ENCODE measurements at regions not wholly inside any gene's neighbourhood (a gene's known extent, or its start where the extent isn't known, plus 50 kb on each side); places are given as distances from the start of the nearest gene placed in this dataset.
"Not testable (repeated sequence)": the region's sequence is repeated elsewhere in the genome, so short reads cannot be mapped to it uniquely, and the experiment has no call there.

DNA sequence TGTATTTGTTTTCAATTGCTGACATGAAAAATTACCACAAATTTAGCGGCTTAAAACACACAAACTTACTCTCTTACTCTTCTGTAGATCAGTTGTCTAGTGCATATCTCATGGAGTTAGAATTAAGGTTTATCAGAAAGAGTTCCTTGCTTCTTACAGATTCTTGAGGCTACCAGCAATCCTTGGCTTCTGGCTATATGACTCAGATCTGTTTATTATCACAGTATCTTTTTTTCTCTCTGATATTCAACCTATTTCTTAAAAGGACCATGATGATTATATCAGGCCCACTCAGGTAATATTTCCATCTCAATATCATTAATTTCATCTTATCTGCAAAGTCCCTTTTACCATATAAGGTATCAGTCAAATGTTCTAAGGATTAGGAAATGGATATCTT, 263.5 kb upstream of the BCHE start:
- DNase-seq (ENCODE audit: low read depth, low spot score): no peak

DNA sequence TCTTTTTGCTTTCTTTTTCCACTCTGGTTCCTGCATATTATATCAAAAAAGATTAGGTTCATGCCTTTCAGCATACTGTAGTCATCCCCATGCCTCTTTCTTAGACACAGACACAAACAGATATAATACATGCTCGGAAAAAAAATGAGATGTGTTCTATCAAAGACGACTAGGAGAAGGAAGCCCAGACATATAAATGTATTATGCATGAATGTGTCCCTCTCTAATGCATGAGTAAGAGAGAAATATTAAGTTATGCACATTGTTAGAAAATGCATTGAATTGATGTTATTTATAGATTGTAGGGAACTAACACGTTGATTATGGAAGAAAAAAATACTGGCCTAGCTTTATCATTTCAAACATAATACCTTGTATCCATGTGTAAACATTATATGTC, 252.4 kb upstream of the BCHE start:
- no peak for DNase-seq (ENCODE audit: low read depth, low spot score)

DNA sequence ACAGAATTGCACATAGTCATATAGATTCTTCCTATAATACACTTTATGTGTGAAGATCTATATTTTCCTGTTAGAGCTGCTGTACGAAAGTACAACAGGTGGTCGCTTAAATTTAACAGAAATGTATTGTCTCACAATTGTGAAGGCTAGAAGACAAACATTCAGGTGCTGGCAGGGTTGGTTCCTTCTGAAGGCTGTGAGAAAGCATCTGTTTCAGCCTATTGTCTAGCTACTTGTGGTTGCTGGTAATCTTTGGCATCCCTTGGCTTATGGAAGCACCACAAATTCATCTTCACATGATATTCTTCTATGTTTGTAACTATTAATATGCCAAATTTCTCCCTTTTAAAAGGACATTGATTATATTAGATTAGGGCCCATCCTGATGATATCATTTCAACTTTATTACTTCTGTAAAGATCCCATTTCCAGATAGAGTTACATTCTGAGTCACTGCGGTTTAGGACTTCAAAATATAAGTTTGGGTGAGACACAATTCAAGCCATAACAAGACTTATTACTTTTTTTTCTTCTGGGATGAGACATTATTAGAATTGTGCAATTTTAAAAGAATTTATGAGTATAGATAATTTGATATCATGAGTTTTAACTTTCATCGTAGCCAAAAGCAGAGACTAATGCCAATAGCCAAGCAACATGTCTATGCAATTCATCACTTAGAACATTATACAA, 248.1 kb upstream of the BCHE start:
- DNase-seq (ENCODE audit: low read depth, low spot score): no peak

DNA sequence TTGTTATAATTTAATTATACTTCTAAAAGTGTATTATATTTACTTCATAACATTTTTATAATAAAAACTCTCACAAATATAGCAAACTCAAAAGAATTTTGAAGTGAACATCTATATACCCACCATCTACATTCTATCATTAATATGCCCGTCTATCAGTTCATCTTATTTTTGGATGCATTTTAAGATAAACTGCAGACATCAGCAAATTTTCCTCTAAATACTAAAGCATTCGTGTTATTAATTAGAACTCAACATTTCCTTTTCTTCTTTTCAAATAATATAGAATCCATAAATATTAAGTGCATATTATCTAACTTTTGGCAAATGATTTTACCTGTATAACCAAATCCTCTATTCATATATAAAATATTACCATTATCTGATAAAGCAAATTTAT, 242.9 kb upstream of the BCHE start:
- no peak for DNase-seq (ENCODE audit: low read depth, low spot score)

DNA sequence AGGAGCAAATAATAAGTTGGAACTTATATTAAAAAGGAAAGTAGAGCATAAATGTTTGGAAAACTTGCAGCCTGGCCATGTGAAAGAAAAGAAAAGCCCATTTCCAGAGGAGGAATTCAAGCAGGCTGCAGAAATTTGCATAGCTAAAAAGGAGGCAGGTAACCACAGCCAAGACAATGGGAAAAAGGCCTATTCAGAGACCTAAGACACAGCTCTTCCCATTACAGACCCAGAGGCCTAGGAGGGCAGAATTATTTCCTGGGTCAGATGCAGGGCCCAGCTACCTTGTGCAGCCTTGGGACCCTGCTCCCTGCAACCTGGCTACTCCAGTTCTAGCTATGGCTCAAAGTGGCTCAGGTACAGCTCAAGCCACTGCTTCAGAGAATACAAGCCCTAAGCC, 234.6 kb upstream of the BCHE start:
- no peak for DNase-seq (ENCODE audit: low read depth, low spot score)

DNA sequence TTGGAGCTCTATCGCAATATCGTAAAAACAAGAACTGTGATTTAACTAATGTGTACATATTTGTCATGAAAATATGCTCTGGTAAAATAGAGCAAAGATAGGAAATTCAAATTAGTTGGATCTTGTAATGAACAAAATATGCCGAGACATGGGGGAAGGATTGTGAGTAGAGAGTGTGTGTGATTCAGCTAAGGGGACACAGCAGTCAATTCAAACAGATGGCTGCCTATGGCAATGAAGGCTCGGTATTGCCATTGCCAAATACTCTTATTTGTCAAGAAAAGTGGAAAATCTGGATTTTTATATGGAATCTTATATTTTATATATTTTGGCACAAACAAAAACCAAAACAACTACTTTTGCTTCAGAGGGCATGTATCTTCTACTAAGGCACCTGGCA, 227.3 kb upstream of the BCHE start:
- no peak for DNase-seq (ENCODE audit: low read depth, low spot score)

DNA sequence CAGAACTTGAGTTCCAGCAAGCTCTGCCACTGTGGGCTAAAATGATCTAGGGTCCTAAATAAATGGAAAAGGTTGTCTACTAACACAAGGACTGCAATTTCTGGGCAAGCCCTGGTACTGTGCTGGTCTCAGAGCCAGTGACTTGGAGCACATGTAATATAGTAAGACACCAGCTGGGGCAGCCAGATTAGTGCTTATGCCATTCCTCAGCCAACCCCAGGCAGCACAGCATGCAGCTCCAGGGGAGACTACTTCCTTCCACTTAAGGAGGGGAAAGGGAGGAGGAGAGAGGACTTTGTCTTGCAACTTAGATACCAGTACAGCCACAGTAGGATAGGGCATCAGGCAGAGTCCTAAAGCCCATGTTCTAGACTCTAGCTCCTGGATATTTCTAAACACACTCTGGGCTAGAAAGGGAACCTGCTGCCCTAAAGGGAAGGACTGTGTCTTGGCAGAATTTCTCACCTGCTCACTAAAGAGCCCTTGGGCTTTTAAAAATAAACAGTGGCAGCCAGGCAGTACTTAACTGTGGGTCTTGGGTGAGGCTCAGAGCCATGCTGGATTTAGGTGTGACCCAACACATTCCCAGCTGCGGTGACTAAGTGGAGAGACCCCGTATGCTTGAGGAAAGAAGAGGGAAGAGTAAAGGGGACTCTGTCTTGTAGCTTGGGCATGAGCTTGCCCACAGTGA, 223.7 kb upstream of the BCHE start:
- peak; percentile 16 for DNase-seq (ENCODE audit: low read depth, low spot score)

DNA sequence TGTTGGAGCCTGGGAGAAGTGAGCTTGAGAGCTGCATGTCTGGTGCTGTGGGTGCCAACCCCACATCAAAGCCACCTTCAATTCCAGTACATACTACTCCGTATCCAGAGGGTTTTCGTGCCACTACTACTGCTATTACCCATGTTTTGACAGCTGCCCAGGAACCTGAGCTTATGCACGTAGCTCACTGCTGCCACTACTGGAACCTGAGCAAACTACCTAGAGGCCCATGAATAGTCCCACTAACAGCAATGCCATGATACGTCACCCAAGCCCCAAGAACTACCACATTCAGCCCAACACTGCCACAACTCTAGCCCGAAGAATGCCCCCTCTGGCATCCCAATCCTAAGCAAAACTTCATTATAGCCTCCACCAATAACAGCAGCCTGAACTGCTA, 215.2 kb upstream of the BCHE start:
- DNase-seq (ENCODE audit: low read depth, low spot score): no peak

DNA sequence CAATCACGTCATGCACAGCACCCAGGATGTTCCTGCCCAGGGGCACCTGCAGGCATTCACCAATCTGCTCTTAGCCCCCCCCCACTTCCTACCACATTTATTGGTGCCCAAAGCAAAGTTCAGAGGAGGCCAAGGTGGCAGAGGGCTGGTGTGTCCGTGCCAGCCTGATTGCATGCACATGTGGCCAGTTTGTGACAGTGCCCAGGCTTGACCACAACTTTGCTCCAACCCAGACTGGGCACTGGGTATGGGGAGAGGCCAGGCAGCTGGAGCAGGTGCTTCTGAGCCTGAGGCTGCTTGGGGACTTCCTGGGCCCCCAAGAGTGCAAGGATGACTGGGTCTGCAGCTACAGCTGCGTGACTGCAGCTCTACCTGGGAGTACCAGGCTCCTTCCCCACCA, 192.3 kb upstream of the BCHE start:
- no peak for DNase-seq (ENCODE audit: low read depth, low spot score)

DNA sequence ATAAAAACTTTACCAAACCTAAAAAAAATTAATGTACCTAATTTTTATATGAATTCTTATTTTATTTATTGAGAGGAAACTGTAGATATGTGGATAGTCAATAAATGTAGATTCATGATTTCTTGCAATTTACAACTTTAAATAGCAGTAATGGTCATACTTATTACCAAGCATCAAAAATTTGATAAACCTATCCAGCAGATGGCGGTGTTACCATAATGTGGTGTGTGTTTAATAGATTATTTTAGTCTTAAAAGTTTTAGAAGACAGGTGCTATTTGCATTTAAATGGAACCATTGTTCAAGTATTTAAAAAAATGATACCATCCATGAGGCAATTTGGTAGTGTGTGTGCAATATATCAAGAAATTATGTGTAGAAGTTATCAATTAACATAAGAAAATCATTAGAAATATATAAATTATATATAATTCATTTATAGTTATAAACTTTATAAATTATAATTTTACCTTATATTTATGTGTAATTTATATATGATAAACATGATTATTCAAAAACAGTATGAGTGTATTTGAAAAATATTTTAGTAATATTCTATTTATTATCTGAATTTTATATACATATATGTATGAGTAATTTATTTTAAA, 176.0 kb upstream of the BCHE start:
- DNase-seq (ENCODE audit: low read depth, low spot score): no peak

DNA sequence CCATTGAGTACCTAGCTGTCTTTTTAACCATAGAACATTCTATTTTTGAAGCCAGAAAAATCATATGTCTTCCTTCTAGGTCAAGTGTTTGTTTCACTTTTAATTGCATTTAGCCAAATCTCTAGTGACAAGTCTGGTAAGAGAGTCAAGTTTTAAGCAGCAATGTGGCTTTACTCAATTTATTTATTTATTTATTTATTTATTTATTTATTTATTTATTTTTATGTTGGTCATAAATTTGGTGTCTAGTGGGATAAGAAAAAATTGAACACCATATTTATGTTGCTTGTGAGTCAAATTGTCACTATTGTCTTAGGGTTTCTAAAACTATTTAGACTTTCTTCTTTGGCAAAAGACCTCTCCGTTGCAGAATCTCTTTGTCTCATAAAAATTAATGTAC, 174.5 kb upstream of the BCHE start:
- DNase-seq (ENCODE audit: low read depth, low spot score): no peak

DNA sequence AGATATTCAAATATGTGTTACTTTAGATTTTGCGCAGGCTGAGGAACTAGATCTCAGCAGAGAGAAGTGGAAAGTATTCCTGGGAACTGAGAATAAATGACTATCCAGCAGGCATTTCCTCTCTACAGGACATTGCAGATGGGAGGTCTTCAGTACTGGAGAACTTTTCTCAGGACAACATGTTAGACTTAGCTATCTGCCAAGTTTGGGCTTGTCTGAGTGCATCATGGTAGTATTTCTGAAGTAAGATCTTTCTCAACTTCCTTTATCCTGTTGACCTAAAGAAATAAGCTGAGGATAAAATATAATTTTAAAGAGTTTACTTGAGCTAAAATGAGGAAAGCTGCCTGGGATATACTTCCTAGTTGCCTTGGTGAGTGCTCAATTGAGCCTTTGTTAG, 167.9 kb upstream of the BCHE start:
- DNase-seq (ENCODE audit: low read depth, low spot score): no peak

DNA sequence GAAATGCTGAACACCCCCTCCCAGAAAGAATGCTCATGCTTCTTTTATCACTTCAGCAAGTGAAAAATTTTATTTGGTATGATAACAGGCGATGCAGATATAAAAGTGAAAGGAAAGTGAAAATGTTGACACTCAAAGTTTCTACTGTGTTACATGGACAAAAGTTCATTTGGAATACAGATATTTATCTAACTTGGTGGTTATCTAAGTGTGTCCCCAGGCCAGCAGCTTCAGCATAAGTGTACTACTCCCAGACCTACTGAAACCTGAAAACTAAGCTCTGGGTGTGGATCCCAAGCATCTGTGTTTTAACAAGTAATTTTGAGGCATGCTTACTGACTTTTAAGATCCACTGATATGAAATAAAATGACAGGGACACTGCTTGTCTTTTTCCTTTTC, 157.1 kb upstream of the BCHE start:
- no peak for DNase-seq (ENCODE audit: low read depth, low spot score)

DNA sequence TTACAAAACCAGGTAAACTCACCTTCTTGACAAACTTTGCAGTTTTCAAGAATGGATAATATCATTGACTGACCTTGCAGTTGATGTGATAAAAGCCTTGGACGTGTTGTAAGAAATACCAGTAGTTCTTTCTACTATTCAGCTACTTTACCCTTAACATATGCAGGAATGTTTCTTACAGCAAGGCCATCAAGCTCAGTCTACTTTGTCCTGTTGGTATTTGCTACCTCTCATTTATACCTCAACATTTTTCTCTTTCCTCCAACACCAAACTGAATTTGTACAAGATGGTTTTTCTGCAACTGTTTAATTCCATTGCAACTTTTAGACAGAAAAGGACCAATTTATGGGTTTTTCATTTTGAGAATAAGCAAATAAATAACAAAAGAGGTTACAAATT, 147.4 kb upstream of the BCHE start:
- no peak for DNase-seq (ENCODE audit: low read depth, low spot score)

DNA sequence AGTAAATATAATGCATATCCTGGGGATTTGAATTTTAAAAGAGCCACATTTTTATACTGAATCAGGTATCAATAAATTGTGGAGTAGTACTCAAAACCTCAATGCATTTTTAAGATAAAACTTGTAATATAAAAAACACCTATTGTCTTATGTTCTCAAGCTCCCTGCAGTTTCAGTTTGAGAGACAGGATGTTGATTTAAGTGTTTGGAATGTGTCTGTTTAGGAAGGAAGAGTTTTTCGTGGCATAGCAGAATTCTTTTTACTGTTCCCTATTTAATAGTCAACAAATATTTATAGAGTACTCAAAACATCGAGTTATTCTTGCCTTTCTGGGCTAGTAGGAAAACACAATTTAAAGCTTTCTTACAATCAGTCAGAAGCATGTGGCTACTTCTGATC, 146.1 kb upstream of the BCHE start:
- DNase-seq (ENCODE audit: low read depth, low spot score): no peak

DNA sequence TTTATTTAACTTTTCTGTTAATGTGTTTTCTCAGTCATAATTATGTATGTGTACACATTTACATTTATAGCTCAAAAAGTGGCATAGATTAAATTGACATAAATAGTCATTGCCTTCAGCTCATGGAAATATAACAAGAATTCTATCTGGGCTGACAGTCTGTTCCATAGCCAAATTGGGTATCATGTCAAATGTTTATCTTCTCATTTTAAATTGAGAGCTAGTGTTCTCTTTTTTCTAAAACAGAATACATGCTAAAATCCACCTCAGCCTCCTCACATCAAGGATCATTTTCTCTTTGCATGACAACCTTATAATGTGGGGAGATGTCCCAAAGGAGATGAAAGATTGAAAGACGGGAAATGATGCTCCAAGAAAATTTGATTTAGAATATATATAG, 144.1 kb upstream of the BCHE start:
- DNase-seq (ENCODE audit: low read depth, low spot score): no peak

DNA sequence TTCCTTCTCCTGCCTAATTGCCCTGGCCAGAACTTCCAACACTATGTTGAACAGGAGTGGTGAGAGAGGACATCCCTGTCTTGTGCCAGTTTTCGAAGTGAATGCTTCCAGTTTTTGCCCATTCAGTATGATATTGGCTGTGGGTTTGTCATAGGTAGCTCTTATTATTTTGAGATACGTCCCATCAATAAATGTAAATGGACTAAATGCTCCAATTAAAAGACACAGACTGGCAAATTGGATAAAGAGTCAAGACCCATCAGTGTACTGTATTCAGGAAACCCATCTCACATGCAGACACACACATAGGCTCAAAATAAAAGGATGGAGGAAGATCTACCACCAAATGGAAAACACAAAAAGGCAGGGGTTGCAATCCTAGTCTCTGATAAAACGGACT, 123.6 kb upstream of the BCHE start:
- not testable (repeated sequence) for DNase-seq (ENCODE audit: low read depth, low spot score)

DNA sequence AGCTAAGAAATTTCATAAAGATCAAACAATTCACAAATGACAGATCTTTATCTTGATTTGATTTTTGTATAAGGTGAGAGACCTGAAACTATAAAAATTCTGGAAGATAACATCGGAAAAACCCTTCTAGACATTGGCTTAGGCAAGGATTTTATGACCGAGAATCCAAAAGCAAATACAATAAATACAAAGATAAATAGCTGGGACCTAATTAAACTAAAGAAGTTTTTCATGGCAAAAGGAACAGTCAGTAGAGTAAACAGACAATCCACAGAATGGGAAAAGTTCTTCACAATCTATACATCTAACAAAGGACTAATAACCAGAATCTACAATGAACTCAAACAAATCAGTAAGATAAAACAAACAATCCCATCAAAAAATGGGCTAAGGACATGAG, 116.9 kb upstream of the BCHE start:
- no peak for DNase-seq (ENCODE audit: low read depth, low spot score)

DNA sequence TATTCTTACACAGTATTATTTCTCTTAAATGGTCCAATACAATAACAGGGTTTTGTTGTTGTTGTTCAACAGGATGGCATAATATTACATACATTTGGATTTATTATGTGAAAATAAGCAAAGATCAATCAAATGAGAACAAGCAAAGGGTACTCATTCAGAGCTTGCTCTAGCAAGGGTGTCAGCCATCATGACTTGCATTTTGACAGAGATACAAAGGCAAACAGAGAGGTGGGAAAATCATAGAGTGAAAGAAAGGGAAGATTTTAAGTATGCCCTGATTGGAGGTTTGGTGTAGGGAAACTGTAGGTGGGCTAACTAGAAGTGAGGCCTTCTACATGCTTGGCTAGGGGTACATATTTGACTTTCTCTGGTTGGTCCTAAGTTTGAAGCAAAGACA, 109.1 kb upstream of the BCHE start:
- no peak for DNase-seq (ENCODE audit: low read depth, low spot score)

DNA sequence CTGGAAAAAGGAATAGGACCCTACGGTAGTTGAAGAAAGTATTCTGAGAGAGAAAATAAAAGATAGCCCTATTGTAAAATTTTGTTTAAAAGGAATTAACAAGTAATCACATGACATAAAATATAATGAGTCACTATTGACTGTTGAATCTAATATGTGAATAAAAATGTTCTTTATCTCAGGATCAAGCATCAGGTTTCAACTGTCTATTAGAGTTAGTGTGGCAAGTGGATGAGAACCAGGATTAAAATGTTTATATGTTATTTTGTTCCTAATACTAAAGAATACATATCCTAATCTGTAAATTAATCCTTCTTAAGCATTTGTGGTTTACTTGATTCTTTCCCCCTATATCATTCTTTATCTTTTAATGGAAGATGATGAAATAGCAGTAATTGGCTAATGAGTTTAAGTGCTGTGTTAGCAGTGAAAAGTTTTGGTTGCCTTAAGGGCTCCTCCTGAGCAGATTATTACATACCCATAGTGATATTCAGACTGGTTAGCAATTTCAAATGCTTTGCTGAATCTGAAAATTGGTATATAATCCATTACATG, 101.8 kb upstream of the BCHE start:
- no peak for DNase-seq (ENCODE audit: low read depth, low spot score)

DNA sequence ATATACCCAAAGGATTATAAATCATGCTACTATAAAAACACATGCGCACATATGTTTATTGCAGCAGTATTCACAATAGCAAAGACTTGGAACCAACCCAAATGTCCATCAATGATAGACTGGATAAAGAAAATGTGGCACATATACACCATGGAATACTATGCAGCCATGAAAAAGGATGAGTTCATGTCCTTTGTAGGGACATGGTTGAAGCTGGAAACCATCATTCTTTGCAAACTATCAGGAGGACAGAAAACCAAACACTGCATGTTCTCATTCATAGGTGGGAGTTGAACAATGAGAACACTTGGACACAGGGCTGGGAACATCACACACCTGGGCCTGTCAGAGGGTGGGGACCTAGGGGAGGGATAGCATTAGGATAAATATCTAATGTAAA, 98.9 kb upstream of the BCHE start:
- DNase-seq (ENCODE audit: low read depth, low spot score): not testable (repeated sequence)

DNA sequence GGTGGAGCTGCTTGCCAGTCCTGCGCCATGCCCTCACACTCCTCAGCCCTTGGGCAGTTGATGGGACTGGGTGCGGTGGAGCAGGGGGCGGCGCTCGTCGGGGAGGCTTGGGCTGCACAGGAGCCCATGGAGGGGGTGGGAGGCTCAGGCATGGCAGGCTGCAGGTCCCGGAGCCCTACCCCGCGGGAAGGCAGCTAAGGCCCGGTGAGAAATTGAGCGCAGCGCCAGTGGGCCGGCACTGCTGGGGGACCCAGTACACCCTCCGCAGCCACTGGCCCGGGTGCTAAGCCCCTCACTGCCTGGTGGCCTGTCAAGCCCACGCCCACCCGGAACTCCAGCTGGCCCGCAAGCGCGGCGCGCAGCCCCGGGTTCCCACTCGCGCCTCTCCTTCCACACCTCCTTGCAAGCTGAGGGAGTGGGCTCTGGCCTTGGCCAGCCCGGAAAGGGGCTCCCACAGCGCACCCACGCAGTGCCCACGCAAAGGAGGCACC, 87.1 kb upstream of the BCHE start:
- not testable (repeated sequence) for DNase-seq (ENCODE audit: low read depth, low spot score)

DNA sequence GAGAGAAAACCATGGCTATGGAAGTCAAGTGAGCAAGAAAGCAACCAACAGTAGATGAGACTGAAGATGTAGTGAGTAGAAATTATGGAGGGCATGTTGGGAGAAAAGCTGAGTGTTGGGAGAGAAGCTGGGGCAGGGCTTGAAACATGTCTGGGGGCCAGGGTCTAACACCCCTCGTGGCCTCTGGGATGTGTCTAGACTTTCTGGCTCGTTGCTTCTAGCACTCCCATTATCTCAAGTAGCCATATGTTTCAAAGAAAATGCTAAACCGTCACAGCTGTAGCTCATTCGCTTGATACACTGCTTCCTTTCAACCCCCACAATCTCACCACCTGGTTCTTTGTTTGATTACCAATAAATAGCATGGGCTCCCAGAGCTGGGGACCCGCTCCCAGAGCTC, 83.8 kb upstream of the BCHE start:
- no peak for DNase-seq (ENCODE audit: low read depth, low spot score)

Measured in ELF-1 (cell line).